ENCODE measurements at regions not wholly inside any gene's neighbourhood (a gene's known extent, or its start where the extent isn't known, plus 50 kb on each side); places are given as distances from the start of the nearest gene placed in this dataset.
A peak's percentile ranks its signal among the peaks of the same experiment; 100 is the strongest.

- Histone ChIP-seq H3K27ac (no peak overlapping the region), H3K27me3 (ENCODE audit: insufficient read depth, low read depth) (no peaks in the 10 kb centered on the region), H3K36me3 (ENCODE audit: low read depth) (no peaks in the 10 kb centered on the region), H3K4me1 (replicated peaks; ENCODE audit: insufficient read depth) (no peaks in the 10 kb centered on the region), H3F3A (ENCODE audit: insufficient read depth, low read depth) (no peaks in the 10 kb centered on the region), H3K9me3 (ENCODE audit: insufficient read depth, low read depth) (no peaks in the 10 kb centered on the region), H3K4me3 (no peak overlapping the region), H3K9me2 (ENCODE audit: insufficient read depth) (no peaks in the 10 kb centered on the region), H4K20me1 (ENCODE audit: insufficient read depth) (no peaks in the 10 kb centered on the region), H3K4me2 (no peak overlapping the region), H3K79me2 (ENCODE audit: low read depth) (no peaks in the 10 kb centered on the region), H2AFZ (no peak overlapping the region)
- intact Hi-C loops (cut with micrococcal nuclease; ENCODE audit: unreplicated experiment): no loop called here
- no peak for TF ChIP-seq CTCF (conservative IDR thresholded peaks at IDR 0.05)
- TF ChIP-seq EZH2 (IDR thresholded peaks at IDR 0.05; ENCODE audit: low read depth): no peak
- BruUV-seq (replicated peaks): no TSS peak
- CTCF ChIA-PET: no interaction called here
- POLR2A ChIA-PET (ENCODE audit: unreplicated experiment): no interaction called here
- DNase-seq: peak in 1 of 2 experiments; percentile 41
These were observed 981.0 kb upstream of the HS3ST1 start for GRCh38 chr4:12409507-12410190.

- no peak for DNase-seq
- no TSS peak for BruUV-seq (replicated peaks)
- intact Hi-C loops (cut with micrococcal nuclease; ENCODE audit: unreplicated experiment): no loop called here
These were observed 979.7 kb upstream of the HS3ST1 start for GRCh38 chr4:12408364-12408763.

GRCh38 chr4:12403175-12403574, 974.5 kb upstream of the HS3ST1 start:
- H3K4me2 ChIP-seq: no peak overlapping the region
- no peak overlapping the region for H3K27ac ChIP-seq
- DNase-seq: no peak
- intact Hi-C loops (cut with micrococcal nuclease; ENCODE audit: unreplicated experiment): no loop called here
- TF ChIP-seq EZH2 (IDR thresholded peaks at IDR 0.05; ENCODE audit: low read depth) (no peak), CTCF (conservative IDR thresholded peaks at IDR 0.05) (no peak)
- H3K27me3 ChIP-seq (ENCODE audit: insufficient read depth, low read depth): no peaks in the 10 kb centered on the region
- H4K20me1 ChIP-seq (ENCODE audit: insufficient read depth): no peaks in the 10 kb centered on the region
- H3K36me3 ChIP-seq (ENCODE audit: low read depth): no peaks in the 10 kb centered on the region
- ChIA-PET CTCF (no interaction called here), POLR2A (ENCODE audit: unreplicated experiment) (no interaction called here)
- no peaks in the 10 kb centered on the region for H3K4me1 ChIP-seq (replicated peaks; ENCODE audit: insufficient read depth)
- H3K9me2 ChIP-seq (ENCODE audit: insufficient read depth): no peaks in the 10 kb centered on the region; the same call in 1 of the 2 replicates
- no peak overlapping the region for H2AFZ ChIP-seq
- H3K4me3 ChIP-seq: no peak overlapping the region
- no peaks in the 10 kb centered on the region for H3K79me2 ChIP-seq (ENCODE audit: low read depth)
- no peaks in the 10 kb centered on the region for H3F3A ChIP-seq (ENCODE audit: insufficient read depth, low read depth)
- no peaks in the 10 kb centered on the region for H3K9me3 ChIP-seq (ENCODE audit: insufficient read depth, low read depth)
- no TSS peak for BruUV-seq (replicated peaks)

More at GRCh38 chr4:12408364-12408763, 979.7 kb upstream of the HS3ST1 start:
- Histone ChIP-seq H4K20me1 (ENCODE audit: insufficient read depth) (no peaks in the 10 kb centered on the region), H3K4me2 (no peak overlapping the region), H3K36me3 (ENCODE audit: low read depth) (no peaks in the 10 kb centered on the region), H3K4me1 (replicated peaks; ENCODE audit: insufficient read depth) (no peaks in the 10 kb centered on the region), H3K27me3 (ENCODE audit: insufficient read depth, low read depth) (no peaks in the 10 kb centered on the region), H3K9me3 (ENCODE audit: insufficient read depth, low read depth) (no peaks in the 10 kb centered on the region), H3K79me2 (ENCODE audit: low read depth) (no peaks in the 10 kb centered on the region), H2AFZ (no peak overlapping the region), H3K4me3 (no peak overlapping the region), H3K27ac (no peak overlapping the region), H3F3A (ENCODE audit: insufficient read depth, low read depth) (no peaks in the 10 kb centered on the region), H3K9me2 (ENCODE audit: insufficient read depth) (no peaks in the 10 kb centered on the region)
- TF ChIP-seq EZH2 (IDR thresholded peaks at IDR 0.05; ENCODE audit: low read depth) (no peak), CTCF (conservative IDR thresholded peaks at IDR 0.05) (no peak)
- CTCF ChIA-PET: interaction anchor here (0.6 kb wide), 1 partner anchor 1464 kb away, joined by 3 read pairs; no protein-coding TSS in a partner anchor
- POLR2A ChIA-PET (ENCODE audit: unreplicated experiment): no interaction called here

All from PC-9 (cell line).